Renal cortical epithelial cell (primary cell): ENCODE measurements at regions not wholly inside any gene's neighbourhood (a gene's known extent, or its start where the extent isn't known, plus 50 kb on each side); places are given as distances from the start of the nearest gene placed in this dataset.
"Not testable (repeated sequence)": the region's sequence is repeated elsewhere in the genome, so short reads cannot be mapped to it uniquely, and the experiment has no call there.

Source experiments
- DNase-seq: peaks from one replicate; pipeline ENCODE4 v3.0.0-alpha.2; 2011; ENCODE audit warnings: low read depth

DNA sequence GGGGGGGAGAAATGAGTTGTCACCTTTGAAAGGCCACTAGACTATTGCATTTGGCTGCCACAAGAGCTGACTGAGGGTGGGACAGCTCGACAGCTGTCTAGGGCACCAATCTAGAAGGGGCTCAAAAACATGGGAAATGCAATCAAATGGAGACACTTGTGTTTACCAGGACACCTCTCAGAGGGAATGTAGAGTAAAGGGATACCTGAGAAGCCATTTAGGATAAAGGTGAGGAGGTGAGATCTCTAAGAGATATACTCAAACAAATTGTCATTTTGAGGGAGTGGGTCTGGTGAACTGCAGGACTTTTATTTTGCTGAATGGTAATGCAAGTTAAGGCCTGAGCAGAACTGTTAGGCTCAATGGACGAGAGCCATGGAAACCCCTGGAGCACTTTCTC lies 159.8 kb downstream of the DDX1 start:
- no peak for DNase-seq

DNA sequence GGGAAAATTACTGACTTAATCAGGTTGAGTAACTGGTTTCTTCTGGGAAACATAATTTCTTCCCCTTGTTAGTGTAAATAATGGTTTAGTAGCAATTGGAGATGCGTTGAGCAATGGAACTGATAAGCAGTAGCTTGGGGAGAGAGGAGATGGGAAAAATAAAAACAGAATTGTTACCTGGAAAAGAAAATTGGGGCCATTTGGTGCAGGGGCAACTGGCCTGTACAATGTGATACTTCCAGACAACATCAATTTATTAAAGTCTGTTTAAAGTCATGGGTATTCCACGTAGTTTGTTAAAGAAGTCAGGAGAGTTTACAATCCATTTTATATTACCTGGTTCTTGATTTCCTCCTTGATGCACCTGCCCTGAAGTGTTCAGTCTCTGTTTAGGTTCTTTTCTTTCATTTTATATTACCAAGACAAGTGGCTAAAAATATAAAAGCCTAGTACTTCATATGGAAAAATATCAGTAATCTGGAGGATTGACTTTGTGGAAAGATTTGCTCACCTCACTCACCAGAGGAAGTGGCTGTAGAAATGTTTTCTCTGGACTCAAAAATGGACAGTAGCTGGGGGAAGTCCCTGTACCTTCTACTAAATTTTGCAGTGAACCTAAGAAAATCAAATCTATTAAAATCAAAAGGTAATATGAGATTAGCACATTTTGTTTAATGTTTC lies 161.0 kb downstream of the DDX1 start:
- DNase-seq, result no peak

DNA sequence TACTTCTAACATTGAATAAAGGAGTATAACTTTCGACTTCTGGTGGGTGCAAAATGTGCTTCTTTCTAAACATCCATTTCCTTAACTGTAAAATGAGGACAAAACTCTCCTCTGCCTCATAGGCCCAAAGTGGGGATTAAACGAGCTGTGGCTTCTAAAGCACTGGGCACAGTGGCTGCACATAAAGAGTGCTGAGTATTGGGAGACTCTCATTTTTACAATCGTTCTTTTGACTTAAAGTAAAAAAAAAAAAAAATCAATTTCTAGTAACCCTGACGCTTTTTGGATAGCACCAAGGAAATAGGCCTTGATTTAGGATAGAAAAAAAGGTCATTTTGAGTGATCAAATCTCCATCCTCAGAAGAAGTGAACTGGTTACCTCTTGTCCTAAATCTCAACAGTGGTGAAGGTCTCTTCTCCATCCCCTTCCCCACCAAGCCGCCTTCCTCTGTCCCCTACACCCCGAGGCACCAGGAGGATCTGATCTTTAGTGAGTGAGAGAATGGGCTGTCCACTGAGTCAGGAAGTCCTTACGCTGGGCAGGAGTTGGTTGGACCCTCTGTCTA lies 161.6 kb downstream of the DDX1 start:
- DNase-seq, result no peak

DNA sequence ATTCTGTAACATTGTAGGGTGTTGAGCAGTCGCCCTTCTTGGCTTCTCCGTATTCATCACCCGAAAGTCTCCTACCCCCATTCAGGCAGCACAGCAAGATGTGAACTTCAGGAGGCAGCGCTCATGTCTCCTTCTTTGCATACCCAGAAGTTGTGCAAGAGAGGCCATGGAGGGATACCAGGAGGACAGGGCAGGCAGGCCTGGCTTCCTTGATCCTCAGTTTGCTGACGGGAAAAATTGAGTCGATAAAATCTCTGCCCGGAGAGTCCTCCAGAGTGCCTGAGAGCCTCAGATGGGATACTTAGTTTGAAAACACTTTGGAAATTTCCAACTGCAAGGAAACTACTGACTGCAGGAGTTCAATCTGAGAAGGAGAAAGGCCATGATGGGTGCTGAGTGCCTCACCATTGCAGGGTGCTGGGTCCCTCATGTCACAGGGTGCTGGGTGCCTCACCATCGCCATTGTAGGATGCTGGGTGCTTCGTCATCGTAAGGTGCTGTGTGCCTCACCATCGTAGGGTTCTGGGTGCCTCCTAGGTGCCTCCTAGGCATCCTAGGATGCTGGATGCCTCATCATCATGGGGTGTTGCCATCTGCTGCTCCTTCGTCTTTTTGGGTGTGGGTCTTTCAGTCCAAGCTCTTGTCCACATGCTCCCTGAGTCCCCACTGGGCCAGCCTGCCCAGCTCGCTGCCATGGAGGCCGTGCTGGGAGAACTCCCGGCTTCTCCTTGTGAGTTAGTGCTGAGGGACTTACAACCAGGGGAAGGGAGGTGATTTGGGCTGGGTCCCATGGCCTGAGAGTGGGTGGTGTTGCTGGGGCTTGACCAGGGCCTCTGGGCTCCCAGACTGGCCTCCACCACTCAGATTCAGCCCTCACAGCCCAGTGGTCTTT lies 162.4 kb downstream of the DDX1 start:
- DNase-seq, result no peak

DNA sequence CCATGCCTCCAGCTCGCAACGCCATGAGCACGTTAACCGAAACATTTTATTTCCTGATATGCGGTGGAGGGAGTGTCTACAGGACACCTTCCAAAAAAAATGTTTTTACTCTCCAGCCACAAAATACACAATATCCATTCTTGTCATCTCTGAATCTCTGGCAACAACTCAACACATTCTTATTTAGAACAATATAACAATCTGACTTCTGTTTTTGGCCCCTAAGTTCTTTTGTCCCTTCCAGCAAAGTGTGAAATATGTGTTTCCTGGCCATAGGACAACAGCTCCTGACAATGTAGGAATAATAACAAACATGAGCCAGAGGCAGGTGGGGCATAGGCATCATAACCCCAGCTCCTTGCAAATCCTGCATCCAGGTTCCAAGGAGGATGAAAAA lies 163.0 kb downstream of the DDX1 start:
- DNase-seq, result no peak

DNA sequence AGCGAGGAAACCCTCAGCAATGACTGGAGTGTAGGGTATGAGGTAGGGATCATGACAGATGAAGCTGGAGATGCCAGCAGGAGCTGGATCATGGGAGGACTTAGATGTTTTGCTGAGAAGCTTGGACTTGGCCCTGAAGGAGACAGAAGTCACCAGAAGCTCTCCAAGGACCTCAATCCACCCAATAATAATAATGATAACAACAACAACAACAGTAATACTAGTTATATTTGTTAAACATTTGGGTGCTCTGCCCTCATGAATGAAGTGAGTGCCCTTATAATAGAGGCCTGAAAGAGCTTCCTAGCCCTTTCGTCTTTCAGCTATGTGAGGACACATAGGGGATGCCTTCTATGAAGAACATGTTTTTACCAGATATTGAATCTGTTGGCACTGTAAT lies 163.9 kb downstream of the DDX1 start:
- no peak for DNase-seq

DNA sequence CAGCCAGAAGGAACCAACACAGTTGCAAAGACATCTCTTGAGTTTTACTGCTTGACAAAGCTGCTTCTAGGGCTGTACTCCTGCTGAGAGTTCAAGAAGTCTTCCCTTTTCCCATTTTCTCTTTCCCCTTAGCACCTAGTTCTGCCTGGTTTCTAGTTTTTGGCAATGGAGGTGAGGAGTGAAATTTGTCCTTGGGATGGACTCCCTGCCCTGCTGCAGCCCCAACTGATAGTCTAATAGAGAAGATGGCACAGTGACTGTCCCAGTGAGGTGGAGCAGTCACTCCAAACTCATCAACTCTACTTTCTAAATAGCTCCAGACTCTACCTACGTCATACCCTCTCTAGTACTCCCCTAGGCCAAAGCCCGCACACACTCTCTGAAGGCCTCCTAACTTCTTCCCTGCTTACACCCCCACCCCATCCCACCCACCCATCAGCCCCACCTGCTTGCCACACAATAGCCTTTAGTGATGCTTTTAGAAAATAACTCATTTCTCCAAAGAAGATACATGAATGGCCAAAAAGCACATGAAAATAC lies 164.4 kb downstream of the DDX1 start:
- DNase-seq, result no peak

DNA sequence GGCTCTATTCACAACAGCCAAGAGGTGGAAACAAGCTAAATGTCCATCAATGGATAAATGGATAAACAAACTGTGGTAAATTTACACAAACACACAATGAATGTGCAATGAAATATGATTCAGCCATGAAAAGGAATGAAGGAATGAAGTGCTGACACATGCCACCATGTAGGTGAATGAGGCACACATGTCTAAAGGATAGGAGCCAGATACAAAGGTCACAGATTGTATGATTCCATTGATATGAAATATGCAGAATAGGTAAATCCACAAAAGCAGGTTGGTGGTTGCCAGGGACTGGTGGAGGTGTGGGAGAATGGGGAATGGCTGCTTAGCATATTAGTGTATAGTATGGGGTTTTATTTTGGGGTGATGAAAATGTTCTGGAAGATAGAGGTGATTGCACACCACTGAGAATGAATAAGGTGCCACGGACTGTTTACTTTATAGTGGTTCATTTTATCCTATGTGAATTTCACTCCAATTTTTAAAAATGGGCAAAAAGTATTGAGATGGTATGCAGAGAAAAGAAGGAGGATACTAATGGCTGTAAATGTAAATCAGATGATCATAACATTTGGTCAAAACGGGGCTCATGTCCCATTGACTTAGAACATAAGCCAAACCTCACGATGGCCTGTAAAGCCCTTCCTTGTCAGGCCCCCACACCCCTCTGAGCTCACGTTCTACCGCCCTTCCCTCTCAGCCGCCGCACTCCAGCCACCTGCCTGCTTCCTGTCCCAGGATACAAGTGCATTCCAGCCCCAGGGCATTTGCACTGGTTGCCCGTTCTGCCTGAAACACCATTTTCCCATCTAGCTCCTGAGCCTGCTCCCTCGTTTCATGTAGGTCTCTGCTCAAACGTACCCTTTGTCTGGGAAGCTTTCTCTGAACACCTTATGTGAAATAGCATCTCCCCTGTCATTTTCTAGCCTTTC lies 165.5 kb downstream of the DDX1 start:
- DNase-seq, result no peak

DNA sequence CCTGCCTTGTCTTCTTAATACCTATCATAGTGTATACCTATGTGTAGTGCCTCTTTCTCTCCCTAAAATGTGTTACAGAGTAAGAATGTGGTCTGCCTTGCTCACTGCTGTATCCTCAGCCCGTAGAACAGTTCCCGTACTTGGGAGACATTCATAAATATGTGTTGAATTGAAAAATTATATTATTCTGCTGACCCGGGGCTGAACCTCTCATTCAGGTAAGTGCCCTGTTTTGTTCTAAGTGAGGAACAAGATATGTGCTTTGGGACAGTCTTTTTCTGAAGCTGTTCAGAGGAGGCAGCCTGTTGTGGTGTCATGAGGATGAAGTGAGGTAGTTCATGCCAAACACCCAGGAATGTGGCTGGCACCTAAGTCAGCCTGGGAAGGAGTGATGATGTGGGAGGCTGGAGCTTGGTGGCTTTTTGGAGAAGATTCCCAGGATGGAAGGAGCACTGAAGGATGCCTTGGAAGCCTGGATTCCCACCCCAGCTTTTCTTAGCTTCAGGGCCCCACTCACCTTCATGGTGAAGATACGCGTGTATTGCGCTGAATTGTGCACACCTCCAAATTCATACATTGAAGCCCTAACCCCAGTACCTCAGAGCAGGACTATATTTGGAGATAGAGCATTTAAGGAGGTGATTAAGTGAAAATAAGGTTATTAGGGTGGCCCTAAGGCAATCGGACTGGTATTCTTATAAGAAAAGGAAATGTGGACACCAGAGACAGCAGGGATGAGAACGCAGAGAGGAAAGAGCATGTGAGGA lies 166.3 kb downstream of the DDX1 start:
- DNase-seq, result no peak

DNA sequence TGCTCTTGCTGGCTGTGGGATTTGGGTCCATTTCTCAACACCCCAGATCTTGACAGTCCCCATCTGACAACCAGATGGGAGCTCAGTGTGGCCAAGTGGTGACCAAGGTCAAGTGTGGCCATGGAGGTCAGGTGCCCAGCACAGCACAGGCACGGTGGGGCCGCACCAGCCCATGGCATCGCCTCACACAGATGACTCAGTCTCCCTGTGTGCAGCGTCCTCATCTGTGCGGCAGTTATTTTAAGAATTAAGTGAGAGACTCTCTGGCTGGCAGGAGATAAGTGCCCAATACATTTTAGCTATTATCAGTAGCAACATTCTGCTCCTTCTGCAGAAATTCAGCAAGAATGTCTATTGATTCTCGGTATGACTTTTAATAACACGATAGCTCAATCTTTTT lies 167.2 kb downstream of the DDX1 start:
- DNase-seq, result no peak

DNA sequence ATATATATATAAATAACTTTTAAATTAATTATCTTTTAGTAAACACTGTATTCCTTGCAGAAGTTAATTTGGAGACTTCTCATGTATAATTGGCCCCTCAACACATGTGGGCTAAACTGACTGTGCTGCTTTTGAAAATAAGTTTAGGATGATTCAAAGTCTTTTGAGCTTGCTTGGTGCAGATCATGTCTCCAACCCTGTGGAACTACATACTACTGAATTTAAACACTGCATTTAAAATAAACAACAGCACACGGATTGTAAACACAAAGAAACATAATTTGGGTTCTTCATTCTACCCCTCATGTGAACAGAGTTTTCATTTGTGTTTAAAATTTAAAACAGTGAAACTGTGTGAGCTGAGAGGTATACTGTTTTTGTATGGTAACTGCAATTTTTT lies 167.7 kb downstream of the DDX1 start:
- no peak for DNase-seq

DNA sequence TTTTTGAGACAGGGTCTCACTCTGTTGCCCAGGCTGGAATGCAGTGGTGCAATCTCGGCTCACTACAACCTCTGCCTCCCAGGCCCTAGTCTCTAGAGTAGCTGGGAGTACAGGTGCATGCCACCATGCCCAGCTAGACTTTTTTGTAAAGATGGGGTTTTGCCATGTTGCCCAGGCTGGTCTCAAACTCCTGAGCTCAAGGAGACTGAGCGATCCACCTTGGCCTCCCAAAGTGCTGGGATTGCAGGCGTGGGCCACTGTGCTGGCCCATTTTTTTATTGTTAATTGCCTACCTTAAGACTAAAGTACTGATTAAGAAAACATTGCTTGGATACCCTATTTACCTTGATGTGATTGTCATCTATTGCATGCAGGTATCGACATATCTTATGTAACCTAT lies 168.1 kb downstream of the DDX1 start:
- not testable (repeated sequence) for DNase-seq

DNA sequence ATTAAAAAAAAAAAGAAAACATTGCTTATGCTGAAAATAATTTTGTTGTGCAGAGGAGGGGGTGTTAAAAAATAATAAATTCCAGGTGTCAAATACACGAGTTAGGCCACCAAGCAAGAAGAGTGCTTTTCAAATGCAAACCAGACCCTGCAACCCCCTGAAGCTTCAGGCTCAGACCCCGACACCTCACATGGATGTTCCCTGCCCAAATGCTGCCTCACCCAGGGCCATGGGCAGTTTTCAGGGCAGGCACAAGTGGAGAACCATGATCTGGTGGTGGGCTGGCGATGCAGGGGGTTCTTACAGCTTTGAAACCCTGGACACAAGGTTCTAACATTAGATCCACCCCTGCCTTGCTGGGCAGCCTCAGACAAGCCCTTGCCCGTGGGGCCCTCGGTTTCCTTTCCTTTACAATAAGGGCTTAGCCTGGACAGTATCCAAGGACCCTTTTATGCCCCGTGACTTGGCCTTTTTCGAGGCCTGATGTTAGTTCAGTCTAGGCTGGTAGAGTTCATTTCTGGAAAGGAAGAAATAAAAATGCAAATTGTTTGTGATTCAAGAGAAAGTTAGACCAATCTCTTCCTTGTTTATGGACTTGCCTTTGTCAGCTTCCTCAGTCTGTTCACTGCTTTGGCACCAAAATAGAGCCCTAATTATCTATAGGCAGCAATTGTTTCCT lies 168.7 kb downstream of the DDX1 start:
- DNase-seq, result peak; percentile 19

DNA sequence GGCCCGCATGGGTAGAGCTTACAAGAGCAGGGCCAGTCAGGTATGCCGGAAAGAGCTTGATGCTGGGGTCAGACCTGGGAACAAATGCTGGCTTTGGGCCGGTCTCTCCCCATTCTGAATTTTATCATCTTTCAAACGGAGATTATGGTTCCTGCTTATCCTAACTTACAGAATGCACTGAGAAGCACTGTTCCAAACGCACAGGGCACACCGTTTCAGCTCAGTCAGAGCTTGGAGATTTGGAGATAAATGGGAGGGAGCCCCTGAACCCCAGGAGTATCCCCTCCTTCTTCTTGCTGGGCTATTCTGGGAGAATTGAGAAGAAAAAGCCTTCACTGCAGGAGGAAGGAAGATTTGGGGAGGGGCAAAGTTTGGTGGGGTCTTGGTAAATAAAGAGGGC lies 169.4 kb downstream of the DDX1 start:
- DNase-seq, result no peak

DNA sequence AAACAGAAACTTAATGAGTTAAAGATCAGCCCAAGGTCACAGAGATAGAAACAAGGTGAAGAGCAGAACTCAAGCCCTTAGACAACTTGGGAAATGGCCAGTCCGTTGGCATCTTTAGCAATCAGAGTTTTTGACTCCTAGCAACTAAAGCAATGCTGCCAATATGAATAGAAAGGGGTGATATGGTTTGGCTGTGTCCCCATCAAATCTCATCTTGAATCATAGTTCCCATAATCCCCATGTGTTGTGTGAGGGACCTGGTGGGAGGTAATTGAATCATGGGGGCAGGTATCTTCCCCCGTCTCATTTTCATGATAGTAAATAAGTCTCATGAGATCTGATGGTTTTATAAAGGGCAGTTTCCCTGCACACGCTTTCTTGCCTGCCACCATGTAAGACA lies 170.2 kb downstream of the DDX1 start:
- DNase-seq, result no peak

DNA sequence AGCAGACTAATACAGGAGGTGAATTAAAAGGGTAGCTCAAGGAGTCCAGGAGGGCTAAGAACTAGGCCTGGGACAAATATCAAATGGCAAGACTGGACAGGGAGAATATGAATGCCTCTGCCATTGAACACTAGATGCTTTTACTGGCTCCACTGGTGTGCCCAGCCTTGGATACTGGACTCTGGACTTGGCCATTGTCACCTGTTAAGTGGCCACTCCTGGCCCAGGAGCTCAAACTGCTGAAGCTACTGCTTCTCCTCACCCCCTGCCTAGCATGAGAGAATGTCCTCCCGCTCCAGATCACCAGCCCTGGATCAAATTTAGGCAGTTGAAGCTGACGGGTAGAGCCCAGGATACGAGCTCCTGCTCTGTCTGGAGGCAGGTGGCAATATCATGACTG lies 170.8 kb downstream of the DDX1 start:
- no peak for DNase-seq

DNA sequence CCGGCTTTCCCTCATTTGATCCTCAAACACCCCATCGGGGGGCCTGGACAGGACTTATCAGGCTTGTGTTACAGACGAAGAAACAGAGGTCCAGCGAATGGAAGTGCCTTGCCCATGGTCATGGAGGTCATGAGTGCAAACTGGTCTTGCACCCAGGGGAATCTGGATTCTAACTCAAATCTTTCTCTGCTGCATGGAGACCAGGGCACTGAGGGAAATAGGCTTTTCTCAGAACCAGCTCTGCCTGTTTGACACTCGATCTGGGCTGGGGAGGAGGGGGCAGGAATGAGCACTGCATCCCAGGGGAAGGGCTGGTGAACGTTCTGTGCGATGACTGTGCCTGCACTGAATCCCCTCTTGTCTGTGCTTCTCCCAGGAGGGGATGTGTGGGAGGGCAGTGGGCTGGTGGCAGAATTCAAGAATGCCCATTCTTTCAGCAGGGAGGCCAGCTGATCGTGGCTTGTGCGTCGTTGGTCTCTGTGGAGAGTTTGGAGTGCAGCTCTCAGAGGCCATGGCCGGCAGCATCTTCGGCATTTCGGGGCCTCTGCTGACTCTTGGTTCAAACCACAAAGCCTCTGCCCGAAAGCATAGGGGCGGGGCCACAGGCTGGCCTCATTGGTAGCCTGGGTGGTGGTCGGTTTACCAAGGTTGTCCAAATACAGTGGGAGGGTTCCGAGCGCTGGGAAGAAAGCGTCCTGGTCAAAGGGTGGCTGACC lies 171.6 kb downstream of the DDX1 start:
- no peak for DNase-seq

DNA sequence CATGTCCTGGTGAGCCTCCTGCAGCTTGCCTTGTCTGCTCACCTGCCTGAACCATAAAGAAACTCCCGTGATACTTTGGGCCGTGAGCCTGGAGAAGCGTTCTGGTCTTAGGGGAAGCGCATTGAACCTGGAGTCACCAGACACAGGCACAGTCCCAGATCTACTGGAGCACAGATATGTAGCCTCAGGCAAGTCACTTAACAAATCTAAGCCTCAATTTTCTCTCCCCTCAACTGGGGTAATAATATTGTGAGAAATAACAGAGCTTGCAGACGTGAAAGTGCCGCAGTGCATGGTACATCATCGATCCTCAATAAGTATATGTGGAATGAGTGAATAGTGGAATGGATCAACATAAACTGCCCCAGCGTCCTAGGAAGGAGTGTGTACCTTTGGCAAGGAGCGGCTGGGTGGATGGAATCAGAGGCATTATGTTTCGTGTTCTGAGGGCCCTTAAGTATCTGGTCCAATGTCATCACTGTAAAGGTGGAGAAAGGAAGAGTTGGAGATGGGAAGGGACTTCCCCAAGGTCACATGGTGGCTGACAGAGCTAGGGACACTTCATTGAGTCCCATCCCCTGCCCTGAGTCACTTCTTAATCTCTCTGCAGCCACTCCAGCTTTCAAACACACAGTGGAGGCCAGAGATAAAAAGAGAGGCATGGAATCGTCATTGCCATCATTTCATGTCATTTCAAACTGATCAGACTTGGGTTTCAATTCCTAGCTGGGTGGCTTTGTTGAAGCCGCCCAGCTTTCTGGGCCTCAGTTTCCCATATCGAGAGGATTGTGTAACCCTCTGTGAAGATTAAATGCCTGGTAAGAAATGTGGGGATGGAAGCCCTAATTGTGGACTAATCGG lies 172.4 kb downstream of the DDX1 start:
- DNase-seq, result no peak

DNA sequence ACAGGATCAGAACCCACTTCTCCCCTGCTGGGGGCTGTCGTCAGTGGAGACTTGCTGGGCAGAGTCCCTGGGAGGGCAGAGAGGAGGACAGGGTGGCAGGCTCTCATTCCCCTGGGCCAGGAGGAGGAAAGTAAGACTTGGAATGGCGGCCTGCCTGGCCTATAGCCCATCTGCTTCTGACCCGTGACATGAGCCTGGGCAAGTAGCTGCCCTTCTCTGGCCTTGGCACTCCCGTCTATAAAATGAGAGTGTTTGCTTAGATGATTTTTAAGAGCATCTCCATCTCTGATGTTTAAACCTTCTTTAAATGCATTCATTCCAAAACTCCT lies 173.0 kb downstream of the DDX1 start:
- no peak for DNase-seq
